ENCODE measurements at regions not wholly inside any gene's neighbourhood (a gene's known extent, or its start where the extent isn't known, plus 50 kb on each side); places are given as distances from the start of the nearest gene placed in this dataset.

- H3K27ac ChIP-seq (ENCODE audit: low read length), result no peak overlapping the region
- H3K9me2 ChIP-seq (replicated peaks; ENCODE audit: insufficient read depth, low read length), result no peaks in the 10 kb centered on the region
- no peaks in the 10 kb centered on the region for H4K20me1 ChIP-seq (ENCODE audit: insufficient read depth, low read length)
- H3F3A ChIP-seq (ENCODE audit: insufficient read depth, low read length), result no peaks in the 10 kb centered on the region
- H3K4me2 ChIP-seq (ENCODE audit: low read depth, low read length), result no peak overlapping the region
- DNase-seq, result no peak
- no peaks in the 10 kb centered on the region for H3K9me3 ChIP-seq (replicated peaks; ENCODE audit: insufficient read depth, low read length)
- no peak overlapping the region for H2AFZ ChIP-seq (ENCODE audit: low read length)
- H3K27me3 ChIP-seq (replicated peaks; ENCODE audit: insufficient read depth, low read length), result no peaks in the 10 kb centered on the region
- H3K4me1 ChIP-seq (ENCODE audit: low read length), result peaks cover 8% of the 10 kb centered on the region; the same call in 1 of the 2 replicates
- no peaks in the 10 kb centered on the region for H3K36me3 ChIP-seq (replicated peaks; ENCODE audit: insufficient read depth, low read length)
- no peaks in the 10 kb centered on the region for H3K79me2 ChIP-seq (ENCODE audit: low read length)
- H3K4me3 ChIP-seq (ENCODE audit: low read length), result no peak overlapping the region
- TF ChIP-seq CTCF (IDR thresholded peaks at IDR 0.05; ENCODE audit: low read length) (no peak), EZH2 (optimal IDR thresholded peaks at IDR 0.05; ENCODE audit: low read depth, low read length) (no peak), EZH2phosphoT487 (IDR thresholded peaks at IDR 0.05; ENCODE audit: low read length) (no peak)
- no peak overlapping the region for H3K9ac ChIP-seq (ENCODE audit: low read length)
Observed at GRCh38 chr1:68796888-68797287, 300.0 kb upstream of the DEPDC1 start.

- Histone ChIP-seq H2AFZ (ENCODE audit: low read length) (no peak overlapping the region), H3K4me3 (ENCODE audit: low read length) (no peak overlapping the region), H3K4me1 (ENCODE audit: low read length) (peaks cover 8% of the 10 kb centered on the region; the same call in 1 of the 2 replicates), H3K79me2 (ENCODE audit: low read length) (no peaks in the 10 kb centered on the region), H3K27ac (ENCODE audit: low read length) (no peak overlapping the region), H4K20me1 (ENCODE audit: insufficient read depth, low read length) (no peaks in the 10 kb centered on the region), H3K36me3 (replicated peaks; ENCODE audit: insufficient read depth, low read length) (no peaks in the 10 kb centered on the region), H3K9ac (ENCODE audit: low read length) (no peak overlapping the region), H3K9me3 (replicated peaks; ENCODE audit: insufficient read depth, low read length) (no peaks in the 10 kb centered on the region), H3K4me2 (ENCODE audit: low read depth, low read length) (no peak overlapping the region), H3K9me2 (replicated peaks; ENCODE audit: insufficient read depth, low read length) (no peaks in the 10 kb centered on the region), H3K27me3 (replicated peaks; ENCODE audit: insufficient read depth, low read length) (no peaks in the 10 kb centered on the region), H3F3A (ENCODE audit: insufficient read depth, low read length) (no peaks in the 10 kb centered on the region)
- TF ChIP-seq EZH2 (optimal IDR thresholded peaks at IDR 0.05; ENCODE audit: low read depth, low read length), result no peak
- no peak for TF ChIP-seq CTCF (IDR thresholded peaks at IDR 0.05; ENCODE audit: low read length)
- TF ChIP-seq EZH2phosphoT487 (IDR thresholded peaks at IDR 0.05; ENCODE audit: low read length), result no peak
- DNase-seq, result no peak
Observed at GRCh38 chr1:68798071-68798470, 301.2 kb upstream of the DEPDC1 start.

GRCh38 chr1:68799096-68799495, 302.2 kb upstream of the DEPDC1 start:
- Histone ChIP-seq H3F3A (ENCODE audit: insufficient read depth, low read length) (no peaks in the 10 kb centered on the region), H3K27me3 (replicated peaks; ENCODE audit: insufficient read depth, low read length) (no peaks in the 10 kb centered on the region), H3K4me3 (ENCODE audit: low read length) (no peak overlapping the region), H3K9me2 (replicated peaks; ENCODE audit: insufficient read depth, low read length) (no peaks in the 10 kb centered on the region), H3K27ac (ENCODE audit: low read length) (no peak overlapping the region), H3K9me3 (replicated peaks; ENCODE audit: insufficient read depth, low read length) (no peaks in the 10 kb centered on the region), H3K4me2 (ENCODE audit: low read depth, low read length) (no peak overlapping the region), H3K9ac (ENCODE audit: low read length) (no peak overlapping the region), H2AFZ (ENCODE audit: low read length) (no peak overlapping the region), H3K4me1 (ENCODE audit: low read length) (peaks cover 8% of the 10 kb centered on the region; the same call in 1 of the 2 replicates), H4K20me1 (ENCODE audit: insufficient read depth, low read length) (no peaks in the 10 kb centered on the region), H3K79me2 (ENCODE audit: low read length) (no peaks in the 10 kb centered on the region), H3K36me3 (replicated peaks; ENCODE audit: insufficient read depth, low read length) (no peaks in the 10 kb centered on the region)
- TF ChIP-seq CTCF (IDR thresholded peaks at IDR 0.05; ENCODE audit: low read length) (no peak), EZH2phosphoT487 (IDR thresholded peaks at IDR 0.05; ENCODE audit: low read length) (no peak), EZH2 (optimal IDR thresholded peaks at IDR 0.05; ENCODE audit: low read depth, low read length) (no peak)
- DNase-seq, result no peak

Data from MM.1S (cell line).